Upper lobe of left lung (tissue), 6 donors: ENCODE measurements at regions not wholly inside any gene's neighbourhood (a gene's known extent, or its start where the extent isn't known, plus 50 kb on each side); places are given as distances from the start of the nearest gene placed in this dataset.

Experiments
- ATAC-seq, 2 donors: fragments of 200-7000 bp; cut with Tn5 transposase; one replicate each; pipeline ENCODE4 v1.9.1; 2022; ENCODE audit warnings: mild to moderate bottlenecking in 2 of 2, moderate library complexity in 2 of 2; ENCODE audit not compliant: low FRiP score in 2 of 2
- DNase-seq, 2 donors: peaks; one replicate each; pipeline ENCODE4 v3.0.0-alpha.2; 2019 to 2020
- H3K27ac ChIP-seq, 4 donors: fragments of 200-600 bp; sonication (generic); one replicate each; pipeline ENCODE4 v1.5.1; 2016 to 2019
- H3K27me3 ChIP-seq, 4 donors: fragments of 200-600 bp; sonication (generic); one replicate each; pipeline ENCODE4 v1.5.1; 2017 to 2019
- H3K36me3 ChIP-seq, 4 donors: fragments of 200-600 bp; sonication (generic); one replicate each; pipeline ENCODE4 v1.5.1; 2016 to 2019
- H3K4me1 ChIP-seq, 4 donors: fragments of 200-600 bp; sonication (generic); one replicate each; pipeline ENCODE4 v1.5.1; 2018 to 2019
- H3K4me3 ChIP-seq, 4 donors: fragments of 200-600 bp; sonication (generic); one replicate each; pipeline ENCODE4 v1.5.1; 2017 to 2019; ENCODE audit warnings: mild to moderate bottlenecking in 2 of 4, moderate library complexity in 1 of 4
- H3K9me3 ChIP-seq, 4 donors: fragments of 200-600 bp; sonication (generic); one replicate each; pipeline ENCODE4 v1.5.1; 2018 to 2019
- CTCF ChIP-seq, 6 experiments: fragments of 450-650 bp in 4 of 6; fragments of 200-600 bp in 2 of 6; sonication (generic) in 2 of 6; IDR thresholded peaks; one replicate each; pipeline ENCODE4 v1.5.1; 2016 to 2019; ENCODE audit warnings: antibody characterized with exemption in 6 of 6
- EP300 ChIP-seq, 4 donors: sonication (generic); formaldehyde crosslinking; IDR thresholded peaks; one replicate each; pipeline ENCODE4 v1.5.1; 2017; ENCODE audit warnings: antibody characterized with exemption in 4 of 4, control low read depth in 2 of 4
- POLR2A ChIP-seq, 4 donors: fragments of 450-650 bp; IDR thresholded peaks; one replicate each; pipeline ENCODE4 v1.5.1; 2016 to 2017; ENCODE audit warnings: antibody characterized with exemption in 4 of 4, mild to moderate bottlenecking in 2 of 4
- POLR2AphosphoS5 ChIP-seq, 2 donors: sonication (generic); formaldehyde crosslinking; IDR thresholded peaks; one replicate each; pipeline ENCODE4 v1.5.1; 2017; ENCODE audit warnings: antibody characterized with exemption in 2 of 2
- WGBS, 2 donors: methylation state at CpG; one replicate each; pipeline ENCODE4 v1.1.5; 2017 to 2018; 5-methylcytosine and 5-hydroxymethylcytosine counted together
- donor health status: DM: no; HTN: no; CAD: no; lungs with moderate emphysema.
- donor health status: DM: no; HTN: yes; CAD: no; lungs with severe emphysema.

GRCh38 chr18:30920757-30921156, 121.8 kb downstream of the DSC3 start:
- no peaks in the 10 kb centered on the region for H3K9me3 ChIP-seq
- DNase-seq (no peak), ATAC-seq (no peak)
- WGBS, 2 donors: 87 to 88% methylated on average over 5 of the region's 5 CpGs
- H3K27ac ChIP-seq: no peak overlapping the region
- H3K27me3 ChIP-seq: no peaks in the 10 kb centered on the region
- H3K4me1 ChIP-seq: no peaks in the 10 kb centered on the region
- TF ChIP-seq POLR2AphosphoS5 (IDR thresholded peaks at IDR 0.05) (no peak), POLR2A (IDR thresholded peaks at IDR 0.05) (no peak), EP300 (IDR thresholded peaks at IDR 0.05) (no peak), CTCF (IDR thresholded peaks at IDR 0.05) (no peak)
- no peak overlapping the region for H3K4me3 ChIP-seq
- no peaks in the 10 kb centered on the region for H3K36me3 ChIP-seq

GRCh38 chr18:30920351-30920750, 122.2 kb downstream of the DSC3 start:
- no peak for ATAC-seq
- 80 to 90% methylated on average over 3 of the region's 3 CpGs for WGBS, 2 donors
- Histone ChIP-seq H3K9me3 (no peaks in the 10 kb centered on the region), H3K27ac (no peak overlapping the region), H3K27me3 (no peaks in the 10 kb centered on the region), H3K4me1 (no peaks in the 10 kb centered on the region), H3K36me3 (no peaks in the 10 kb centered on the region), H3K4me3 (no peak overlapping the region)
- TF ChIP-seq POLR2A (IDR thresholded peaks at IDR 0.05) (no peak), EP300 (IDR thresholded peaks at IDR 0.05) (no peak), POLR2AphosphoS5 (IDR thresholded peaks at IDR 0.05) (no peak), CTCF (IDR thresholded peaks at IDR 0.05) (no peak)
- no peak for DNase-seq

GRCh38 chr18:30917651-30918050, 124.9 kb downstream of the DSC3 start:
- WGBS, 2 donors: 65 to 83% methylated on average over 4 of the region's 4 CpGs
- DNase-seq (no peak), ATAC-seq (no peak)
- no peaks in the 10 kb centered on the region for H3K27me3 ChIP-seq
- H3K9me3 ChIP-seq: no peaks in the 10 kb centered on the region
- H3K4me1 ChIP-seq: no peaks in the 10 kb centered on the region
- no peak for TF ChIP-seq EP300 (IDR thresholded peaks at IDR 0.05)
- no peak for TF ChIP-seq POLR2A (IDR thresholded peaks at IDR 0.05)
- TF ChIP-seq CTCF (IDR thresholded peaks at IDR 0.05): no peak
- no peak for TF ChIP-seq POLR2AphosphoS5 (IDR thresholded peaks at IDR 0.05)
- H3K27ac ChIP-seq: no peak overlapping the region
- H3K36me3 ChIP-seq: no peaks in the 10 kb centered on the region
- H3K4me3 ChIP-seq: no peak overlapping the region

GRCh38 chr18:30915336-30915988, 127.1 kb downstream of the DSC3 start:
- no peak overlapping the region for H3K4me3 ChIP-seq
- no peaks in the 10 kb centered on the region for H3K36me3 ChIP-seq
- no peak overlapping the region for H3K27ac ChIP-seq
- no peak for ATAC-seq
- TF ChIP-seq POLR2AphosphoS5 (IDR thresholded peaks at IDR 0.05) (no peak), CTCF (IDR thresholded peaks at IDR 0.05) (no peak), EP300 (IDR thresholded peaks at IDR 0.05) (no peak), POLR2A (IDR thresholded peaks at IDR 0.05) (no peak)
- 63 to 79% methylated on average over 4 of the region's 4 CpGs for WGBS, 2 donors
- H3K27me3 ChIP-seq: no peaks in the 10 kb centered on the region
- no peaks in the 10 kb centered on the region for H3K4me1 ChIP-seq
- H3K9me3 ChIP-seq: no peaks in the 10 kb centered on the region
- DNase-seq: no peak

- H3K27me3 ChIP-seq: no peaks in the 10 kb centered on the region
- no peak for ATAC-seq
- WGBS, 2 donors: 82 to 86% methylated on average over 1 of the region's 1 CpG
- no peak for DNase-seq
- H3K27ac ChIP-seq: no peak overlapping the region
- H3K4me3 ChIP-seq: no peak overlapping the region
- TF ChIP-seq CTCF (IDR thresholded peaks at IDR 0.05) (no peak), POLR2A (IDR thresholded peaks at IDR 0.05) (no peak), POLR2AphosphoS5 (IDR thresholded peaks at IDR 0.05) (no peak), EP300 (IDR thresholded peaks at IDR 0.05) (no peak)
- no peaks in the 10 kb centered on the region for H3K36me3 ChIP-seq
- no peaks in the 10 kb centered on the region for H3K9me3 ChIP-seq
- H3K4me1 ChIP-seq: no peaks in the 10 kb centered on the region
Measured at GRCh38 chr18:30908381-30908780, 134.2 kb downstream of the DSC3 start.
